GM13977 (cell line): ENCODE measurements at regions not wholly inside any gene's neighbourhood (a gene's known extent, or its start where the extent isn't known, plus 50 kb on each side); places are given as distances from the start of the nearest gene placed in this dataset.
"Not testable (repeated sequence)": the region's sequence is repeated elsewhere in the genome, so short reads cannot be mapped to it uniquely, and the experiment has no call there.

Experiments used
- DNase-seq: peaks from one replicate; pipeline ENCODE4 v3.0.0; 2012; ENCODE audit warnings: low spot score
- in situ Hi-C: fragments of 300-500 bp; cut with MboI; formaldehyde crosslinking; loops from one replicate; pipeline ENCODE4 v1.12.0; 2022; ENCODE audit warnings: low sequenced_read_pairs, low pct_unique_long_range_greater_than_20kb, mixed read lengths, inconsistent platforms; ENCODE audit not compliant: unreplicated experiment
- TF ChIP-seq, protein P1 (sequence below): IDR thresholded peaks from 2 replicates; pipeline ENCODE4 v1.5.1; 2012; ENCODE audit warnings: mild to moderate bottlenecking, control low read depth; ENCODE audit not compliant: insufficient read depth; ENCODE audit errors: extremely low read depth, missing control alignments

DNA sequence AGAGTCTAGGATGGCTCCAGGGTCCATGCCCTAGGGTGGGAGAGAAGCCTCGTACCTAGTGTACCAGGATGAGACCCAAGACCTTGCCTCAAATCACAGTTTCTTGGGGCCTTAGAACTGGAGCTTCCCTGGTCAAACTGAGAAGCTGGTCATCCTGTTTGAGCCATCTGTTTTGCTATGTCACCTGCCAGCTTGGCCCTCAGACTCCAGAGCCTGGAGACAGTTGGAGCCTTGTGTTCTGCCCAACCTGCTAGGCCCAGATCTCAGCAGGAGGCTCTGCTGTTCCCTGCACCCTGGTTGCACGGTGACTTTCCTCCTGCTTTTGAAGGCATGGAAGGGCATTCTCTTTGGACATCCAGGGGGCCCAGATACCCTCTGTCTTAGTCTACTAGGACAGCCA lies 206.3 kb upstream of the ATP6AP2 start:
- TF ChIP-seq, protein P1, sequence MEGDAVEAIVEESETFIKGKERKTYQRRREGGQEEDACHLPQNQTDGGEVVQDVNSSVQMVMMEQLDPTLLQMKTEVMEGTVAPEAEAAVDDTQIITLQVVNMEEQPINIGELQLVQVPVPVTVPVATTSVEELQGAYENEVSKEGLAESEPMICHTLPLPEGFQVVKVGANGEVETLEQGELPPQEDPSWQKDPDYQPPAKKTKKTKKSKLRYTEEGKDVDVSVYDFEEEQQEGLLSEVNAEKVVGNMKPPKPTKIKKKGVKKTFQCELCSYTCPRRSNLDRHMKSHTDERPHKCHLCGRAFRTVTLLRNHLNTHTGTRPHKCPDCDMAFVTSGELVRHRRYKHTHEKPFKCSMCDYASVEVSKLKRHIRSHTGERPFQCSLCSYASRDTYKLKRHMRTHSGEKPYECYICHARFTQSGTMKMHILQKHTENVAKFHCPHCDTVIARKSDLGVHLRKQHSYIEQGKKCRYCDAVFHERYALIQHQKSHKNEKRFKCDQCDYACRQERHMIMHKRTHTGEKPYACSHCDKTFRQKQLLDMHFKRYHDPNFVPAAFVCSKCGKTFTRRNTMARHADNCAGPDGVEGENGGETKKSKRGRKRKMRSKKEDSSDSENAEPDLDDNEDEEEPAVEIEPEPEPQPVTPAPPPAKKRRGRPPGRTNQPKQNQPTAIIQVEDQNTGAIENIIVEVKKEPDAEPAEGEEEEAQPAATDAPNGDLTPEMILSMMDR = no peak
- in situ Hi-C loops = no loop called here
- DNase-seq = no peak

DNA sequence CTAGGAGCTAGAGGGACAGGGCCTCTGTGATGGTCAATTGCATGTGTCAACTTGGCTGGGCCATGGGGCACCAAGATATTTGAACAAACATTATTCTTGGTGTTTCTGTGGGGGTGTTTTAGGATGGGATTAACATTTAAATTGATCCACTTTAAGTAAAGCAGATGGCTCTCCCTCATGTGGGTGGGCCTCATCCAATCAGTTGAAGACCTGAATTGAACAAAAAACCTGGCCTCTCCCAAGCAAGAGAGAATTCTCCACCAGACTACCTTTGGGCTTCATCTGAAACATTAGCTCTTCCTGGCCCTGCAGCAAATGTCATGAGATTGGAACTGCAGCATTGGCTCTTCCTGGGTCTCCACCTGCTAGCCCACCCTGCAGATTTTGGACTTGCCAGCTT lies 207.1 kb upstream of the ATP6AP2 start:
- TF ChIP-seq, protein P1 = no peak
- in situ Hi-C loops = no loop called here
- no peak for DNase-seq

DNA sequence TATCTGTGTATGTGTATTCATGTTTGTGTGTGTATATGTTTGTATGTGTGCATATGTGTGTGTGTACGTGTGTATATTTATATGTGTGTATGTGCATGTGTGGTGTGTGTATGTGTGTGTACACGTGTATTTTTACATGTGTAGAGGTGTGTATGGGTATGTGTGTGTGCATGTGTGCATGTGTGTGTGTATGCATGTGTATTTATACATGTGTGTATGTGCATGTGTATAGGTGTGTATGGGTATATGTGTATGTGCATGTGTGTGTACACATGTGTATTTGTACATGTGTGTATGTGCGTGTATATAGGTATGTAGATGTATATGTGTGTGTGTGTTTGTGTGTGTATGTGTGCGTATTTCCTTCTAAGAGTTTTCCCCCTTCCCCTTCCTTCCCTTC lies 207.7 kb upstream of the ATP6AP2 start:
- TF ChIP-seq, protein P1 = no peak
- in situ Hi-C loops = no loop called here
- no peak for DNase-seq

- in situ Hi-C loops = no loop called here
- TF ChIP-seq, protein P1 = no peak
- DNase-seq = no peak
Measured at GRCh38 chrX:40371376-40371775, 209.4 kb upstream of the ATP6AP2 start.

DNA sequence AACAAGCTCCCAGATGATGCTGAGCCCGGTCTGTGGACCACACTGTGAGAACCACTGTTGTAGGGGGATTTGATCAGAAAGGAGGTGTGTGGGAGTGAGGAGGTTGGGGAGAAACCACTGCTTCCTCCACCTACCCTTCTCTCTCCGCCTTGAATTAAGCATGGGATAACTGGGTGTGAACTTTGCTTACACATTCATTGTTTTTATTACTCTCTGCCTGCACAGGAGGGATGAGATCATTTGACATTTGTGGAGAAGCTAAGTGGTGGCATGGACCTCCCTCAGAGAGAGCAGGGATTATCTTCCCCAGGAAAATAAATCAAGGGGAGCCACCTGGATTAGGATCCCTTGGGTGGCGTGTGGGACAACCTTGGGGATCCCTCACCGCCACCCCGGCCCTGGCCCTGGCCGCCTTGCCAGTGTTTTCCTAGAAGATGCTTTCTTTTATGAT lies 212.1 kb upstream of the ATP6AP2 start:
- in situ Hi-C loops = no loop called here
- TF ChIP-seq, protein P1 = no peak
- no peak for DNase-seq

DNA sequence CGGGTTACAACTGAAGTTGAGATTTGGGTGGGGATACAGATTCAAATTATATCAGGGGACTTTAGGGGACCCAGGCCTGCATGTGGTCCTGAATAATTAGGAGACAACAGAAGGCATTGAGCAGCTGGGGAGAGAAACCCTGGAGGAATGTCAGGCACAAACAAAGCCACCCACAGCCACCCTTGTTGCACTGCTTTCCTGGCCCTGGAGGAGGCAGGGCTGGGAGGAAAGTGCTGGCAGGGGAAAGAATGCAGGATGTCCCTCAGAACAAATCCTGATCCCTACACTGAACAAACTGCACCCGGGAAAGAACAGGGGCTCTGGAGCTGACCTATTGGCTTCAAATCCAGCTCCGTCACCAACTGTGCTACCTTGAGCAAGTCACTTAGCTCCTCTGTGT lies 214.1 kb upstream of the ATP6AP2 start:
- TF ChIP-seq, protein P1 = no peak
- in situ Hi-C loops = no loop called here
- no peak for DNase-seq

- DNase-seq, in situ Hi-C loops: not testable (repeated sequence)
Measured at GRCh38 chrX:40362291-40362690, 218.5 kb upstream of the ATP6AP2 start.
